Right renal cortex interstitium (tissue), 3 donors: ENCODE measurements at regions not wholly inside any gene's neighbourhood (a gene's known extent, or its start where the extent isn't known, plus 50 kb on each side); places are given as distances from the start of the nearest gene placed in this dataset.
A peak's percentile ranks its signal among the peaks of the same experiment; 100 is the strongest.
"Not testable (repeated sequence)": the region's sequence is repeated elsewhere in the genome, so short reads cannot be mapped to it uniquely, and the experiment has no call there.

Source experiments
- DNase-seq, 3 donors: peaks; one replicate each; pipeline ENCODE4 v3.0.0-alpha.2; 2013; ENCODE audit warnings: low read depth in 3 of 3, low spot score in 2 of 3

- no peak for DNase-seq
Measured at GRCh38 chr22:22773979-22774604, 113.5 kb upstream of the IGLL5 start.

- DNase-seq: not testable (repeated sequence)
Measured at GRCh38 chr22:22774762-22775161, 112.9 kb upstream of the IGLL5 start.

- no peak for DNase-seq
Measured at GRCh38 chr22:22776121-22776520, 111.5 kb upstream of the IGLL5 start.

GRCh38 chr22:22779213-22779612 lies 108.4 kb upstream of the IGLL5 start:
- DNase-seq: no peak

- DNase-seq: no peak
Measured at GRCh38 chr22:22783575-22783974, 104.0 kb upstream of the IGLL5 start.

- no peak for DNase-seq
Measured at GRCh38 chr22:22784249-22785039, 103.2 kb upstream of the IGLL5 start.

- DNase-seq: no peak
Measured at GRCh38 chr22:22785316-22786065, 102.1 kb upstream of the IGLL5 start.

GRCh38 chr22:22786301-22787115 lies 101.1 kb upstream of the IGLL5 start:
- DNase-seq: no peak

- DNase-seq: no peak
Measured at GRCh38 chr22:22787151-22787550, 100.5 kb upstream of the IGLL5 start.

- DNase-seq: peak in 1 of 3 donors; percentile 12
Measured at GRCh38 chr22:22787786-22788459, 99.7 kb upstream of the IGLL5 start.

- DNase-seq: no peak
Measured at GRCh38 chr22:22788460-22789037, 99.1 kb upstream of the IGLL5 start.

- DNase-seq: no peak
Measured at GRCh38 chr22:22789233-22789921, 98.2 kb upstream of the IGLL5 start.

- no peak for DNase-seq
Measured at GRCh38 chr22:22789922-22790845, 97.4 kb upstream of the IGLL5 start.

- DNase-seq: no peak
Measured at GRCh38 chr22:22791438-22792181, 96.0 kb upstream of the IGLL5 start.

- not testable (repeated sequence) for DNase-seq
Measured at GRCh38 chr22:22792205-22792786, 95.3 kb upstream of the IGLL5 start.

GRCh38 chr22:22795639-22796038 lies 92.0 kb upstream of the IGLL5 start:
- not testable (repeated sequence) for DNase-seq

GRCh38 chr22:22796724-22797123 lies 90.9 kb upstream of the IGLL5 start:
- DNase-seq: no peak
